SK-N-SH (cell line): ENCODE measurements at regions not wholly inside any gene's neighbourhood (a gene's known extent, or its start where the extent isn't known, plus 50 kb on each side); places are given as distances from the start of the nearest gene placed in this dataset.

ENCODE experiments used
- EP300 ChIP-seq, 2 experiments: IDR thresholded peaks; 2 replicates each; pipeline versions ENCODE4 v1.4.0 to v1.6.1; 2012; ENCODE audit warnings: borderline replicate concordance in 1 of 2, low read depth in 1 of 2, low read length in 1 of 2
- MXI1 ChIP-seq: IDR thresholded peaks from 2 replicates; pipeline ENCODE4 v1.6.1; 2012; ENCODE audit warnings: mild to moderate bottlenecking, low read depth, low read length, improper control_type of control experiment
- POLR2AphosphoS5 ChIP-seq: IDR thresholded peaks from 2 replicates; pipeline ENCODE4 v1.6.1; 2012; ENCODE audit warnings: low read depth, low read length
- RAD21 ChIP-seq: IDR thresholded peaks from 2 replicates; pipeline ENCODE4 v1.6.1; 2012; ENCODE audit warnings: mild to moderate bottlenecking, low read length
- SIN3A ChIP-seq: IDR thresholded peaks from 2 replicates; pipeline ENCODE4 v1.6.1; 2012; ENCODE audit warnings: low read depth, mild to moderate bottlenecking, low read length, moderate library complexity, borderline replicate concordance
- SMC3 ChIP-seq: IDR thresholded peaks from 2 replicates; pipeline ENCODE4 v1.6.1; 2012; ENCODE audit warnings: low read depth, low read length, improper control_type of control experiment
- TAF1 ChIP-seq: IDR thresholded peaks from 2 replicates; pipeline ENCODE4 v1.6.1; 2012; ENCODE audit warnings: low read depth, mild to moderate bottlenecking, low read length, moderate library complexity, borderline replicate concordance
- TEAD4 ChIP-seq: IDR thresholded peaks from 2 replicates; pipeline ENCODE4 v1.4.0; 2012; ENCODE audit warnings: mild to moderate bottlenecking, borderline replicate concordance; ENCODE audit not compliant: insufficient read depth
- YY1 ChIP-seq: IDR thresholded peaks from 2 replicates; pipeline ENCODE4 v1.4.0; 2012; ENCODE audit warnings: low read depth, mild to moderate bottlenecking
- TF ChIP-seq, protein P1 (sequence below): fragments of 200-600 bp; sonication (generic); IDR thresholded peaks from 2 replicates; pipeline ENCODE4 v1.6.1; 2017; ENCODE audit warnings: antibody characterized with exemption, mild to moderate bottlenecking, moderate library complexity
- TF ChIP-seq, protein P2 (sequence below): IDR thresholded peaks from 2 replicates; pipeline ENCODE4 v1.4.0; 2012; ENCODE audit warnings: low read depth, borderline replicate concordance
- TF ChIP-seq, protein P3 (sequence below): IDR thresholded peaks from 2 replicates; pipeline ENCODE4 v1.6.1; 2012; ENCODE audit warnings: mild to moderate bottlenecking, low read depth, low read length, moderate library complexity

DNA sequence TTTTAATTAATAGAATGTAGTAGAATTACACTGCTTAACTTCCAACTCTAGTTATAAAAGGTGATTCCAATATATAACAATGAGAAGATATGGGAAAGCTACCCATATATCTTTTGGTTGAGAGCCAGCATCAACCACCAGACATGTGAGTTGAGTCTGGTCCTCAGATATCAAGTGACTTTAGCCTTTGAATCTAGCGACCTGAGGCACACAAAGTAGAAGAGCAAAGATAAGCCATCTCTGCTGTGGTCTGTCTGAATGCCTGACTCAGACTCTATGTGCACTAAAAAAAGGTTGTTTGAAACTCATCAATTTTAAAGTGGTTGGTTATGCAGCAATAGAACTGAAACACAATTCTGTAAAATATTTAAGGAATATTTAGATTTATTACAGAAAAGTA is 492.5 kb upstream of the SOX9 start:
- no peak for TF ChIP-seq POLR2AphosphoS5
- TF ChIP-seq, protein P1, sequence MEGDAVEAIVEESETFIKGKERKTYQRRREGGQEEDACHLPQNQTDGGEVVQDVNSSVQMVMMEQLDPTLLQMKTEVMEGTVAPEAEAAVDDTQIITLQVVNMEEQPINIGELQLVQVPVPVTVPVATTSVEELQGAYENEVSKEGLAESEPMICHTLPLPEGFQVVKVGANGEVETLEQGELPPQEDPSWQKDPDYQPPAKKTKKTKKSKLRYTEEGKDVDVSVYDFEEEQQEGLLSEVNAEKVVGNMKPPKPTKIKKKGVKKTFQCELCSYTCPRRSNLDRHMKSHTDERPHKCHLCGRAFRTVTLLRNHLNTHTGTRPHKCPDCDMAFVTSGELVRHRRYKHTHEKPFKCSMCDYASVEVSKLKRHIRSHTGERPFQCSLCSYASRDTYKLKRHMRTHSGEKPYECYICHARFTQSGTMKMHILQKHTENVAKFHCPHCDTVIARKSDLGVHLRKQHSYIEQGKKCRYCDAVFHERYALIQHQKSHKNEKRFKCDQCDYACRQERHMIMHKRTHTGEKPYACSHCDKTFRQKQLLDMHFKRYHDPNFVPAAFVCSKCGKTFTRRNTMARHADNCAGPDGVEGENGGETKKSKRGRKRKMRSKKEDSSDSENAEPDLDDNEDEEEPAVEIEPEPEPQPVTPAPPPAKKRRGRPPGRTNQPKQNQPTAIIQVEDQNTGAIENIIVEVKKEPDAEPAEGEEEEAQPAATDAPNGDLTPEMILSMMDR = no peak
- TF ChIP-seq TEAD4 = peak; percentile 28; the same call in 1 of the 2 replicates
- no peak for TF ChIP-seq TAF1
- TF ChIP-seq, protein P2, sequence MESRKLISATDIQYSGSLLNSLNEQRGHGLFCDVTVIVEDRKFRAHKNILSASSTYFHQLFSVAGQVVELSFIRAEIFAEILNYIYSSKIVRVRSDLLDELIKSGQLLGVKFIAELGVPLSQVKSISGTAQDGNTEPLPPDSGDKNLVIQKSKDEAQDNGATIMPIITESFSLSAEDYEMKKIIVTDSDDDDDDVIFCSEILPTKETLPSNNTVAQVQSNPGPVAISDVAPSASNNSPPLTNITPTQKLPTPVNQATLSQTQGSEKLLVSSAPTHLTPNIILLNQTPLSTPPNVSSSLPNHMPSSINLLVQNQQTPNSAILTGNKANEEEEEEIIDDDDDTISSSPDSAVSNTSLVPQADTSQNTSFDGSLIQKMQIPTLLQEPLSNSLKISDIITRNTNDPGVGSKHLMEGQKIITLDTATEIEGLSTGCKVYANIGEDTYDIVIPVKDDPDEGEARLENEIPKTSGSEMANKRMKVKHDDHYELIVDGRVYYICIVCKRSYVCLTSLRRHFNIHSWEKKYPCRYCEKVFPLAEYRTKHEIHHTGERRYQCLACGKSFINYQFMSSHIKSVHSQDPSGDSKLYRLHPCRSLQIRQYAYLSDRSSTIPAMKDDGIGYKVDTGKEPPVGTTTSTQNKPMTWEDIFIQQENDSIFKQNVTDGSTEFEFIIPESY = no peak
- TF ChIP-seq RAD21 = no peak
- no peak for TF ChIP-seq YY1
- TF ChIP-seq MXI1 = no peak
- TF ChIP-seq EP300 (IDR thresholded peaks at IDR 0.05; ENCODE audit: borderline replicate concordance in 1 of 2, low read depth in 1 of 2, low read length in 1 of 2) = peak in 1 of 2 experiments; percentile 75; a peak in 2 of 4 replicates
- no peak for TF ChIP-seq SIN3A
- TF ChIP-seq SMC3 = no peak
- TF ChIP-seq, protein P3, sequence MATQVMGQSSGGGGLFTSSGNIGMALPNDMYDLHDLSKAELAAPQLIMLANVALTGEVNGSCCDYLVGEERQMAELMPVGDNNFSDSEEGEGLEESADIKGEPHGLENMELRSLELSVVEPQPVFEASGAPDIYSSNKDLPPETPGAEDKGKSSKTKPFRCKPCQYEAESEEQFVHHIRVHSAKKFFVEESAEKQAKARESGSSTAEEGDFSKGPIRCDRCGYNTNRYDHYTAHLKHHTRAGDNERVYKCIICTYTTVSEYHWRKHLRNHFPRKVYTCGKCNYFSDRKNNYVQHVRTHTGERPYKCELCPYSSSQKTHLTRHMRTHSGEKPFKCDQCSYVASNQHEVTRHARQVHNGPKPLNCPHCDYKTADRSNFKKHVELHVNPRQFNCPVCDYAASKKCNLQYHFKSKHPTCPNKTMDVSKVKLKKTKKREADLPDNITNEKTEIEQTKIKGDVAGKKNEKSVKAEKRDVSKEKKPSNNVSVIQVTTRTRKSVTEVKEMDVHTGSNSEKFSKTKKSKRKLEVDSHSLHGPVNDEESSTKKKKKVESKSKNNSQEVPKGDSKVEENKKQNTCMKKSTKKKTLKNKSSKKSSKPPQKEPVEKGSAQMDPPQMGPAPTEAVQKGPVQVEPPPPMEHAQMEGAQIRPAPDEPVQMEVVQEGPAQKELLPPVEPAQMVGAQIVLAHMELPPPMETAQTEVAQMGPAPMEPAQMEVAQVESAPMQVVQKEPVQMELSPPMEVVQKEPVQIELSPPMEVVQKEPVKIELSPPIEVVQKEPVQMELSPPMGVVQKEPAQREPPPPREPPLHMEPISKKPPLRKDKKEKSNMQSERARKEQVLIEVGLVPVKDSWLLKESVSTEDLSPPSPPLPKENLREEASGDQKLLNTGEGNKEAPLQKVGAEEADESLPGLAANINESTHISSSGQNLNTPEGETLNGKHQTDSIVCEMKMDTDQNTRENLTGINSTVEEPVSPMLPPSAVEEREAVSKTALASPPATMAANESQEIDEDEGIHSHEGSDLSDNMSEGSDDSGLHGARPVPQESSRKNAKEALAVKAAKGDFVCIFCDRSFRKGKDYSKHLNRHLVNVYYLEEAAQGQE = no peak
